ENCODE measurements at regions not wholly inside any gene's neighbourhood (a gene's known extent, or its start where the extent isn't known, plus 50 kb on each side); places are given as distances from the start of the nearest gene placed in this dataset.
"Not testable (repeated sequence)": the region's sequence is repeated elsewhere in the genome, so short reads cannot be mapped to it uniquely, and the experiment has no call there.

GRCh38 chr17:26936645-26937044 lies 357.3 kb upstream of the WSB1 start:
- DNase-seq = not testable (repeated sequence)

- DNase-seq = not testable (repeated sequence)
These were observed 356.1 kb upstream of the WSB1 start for GRCh38 chr17:26937750-26938322.

GRCh38 chr17:26939755-26940154 lies 354.2 kb upstream of the WSB1 start:
- not testable (repeated sequence) for DNase-seq

GRCh38 chr17:26940587-26940986 lies 353.3 kb upstream of the WSB1 start:
- DNase-seq = not testable (repeated sequence)

GRCh38 chr17:26962255-26963162 lies 331.4 kb upstream of the WSB1 start:
- no peak for DNase-seq

- no peak for DNase-seq
These were observed 330.8 kb upstream of the WSB1 start for GRCh38 chr17:26963163-26963503.

GRCh38 chr17:26965898-26966624 lies 327.9 kb upstream of the WSB1 start:
- not testable (repeated sequence) for DNase-seq

- not testable (repeated sequence) for DNase-seq
These were observed 327.2 kb upstream of the WSB1 start for GRCh38 chr17:26966625-26967179.

- DNase-seq = not testable (repeated sequence)
These were observed 312.0 kb upstream of the WSB1 start for GRCh38 chr17:26981845-26982425.

GRCh38 chr17:26982563-26982962 lies 311.4 kb upstream of the WSB1 start:
- DNase-seq = not testable (repeated sequence)

- DNase-seq = not testable (repeated sequence)
These were observed 306.1 kb upstream of the WSB1 start for GRCh38 chr17:26987851-26988250.

GRCh38 chr17:26994648-26995047 lies 299.3 kb upstream of the WSB1 start:
- not testable (repeated sequence) for DNase-seq

- not testable (repeated sequence) for DNase-seq
These were observed 297.6 kb upstream of the WSB1 start for GRCh38 chr17:26996146-26996916.

- DNase-seq = not testable (repeated sequence)
These were observed 286.0 kb upstream of the WSB1 start for GRCh38 chr17:27007734-27008531.

- no peak for DNase-seq
These were observed 284.8 kb upstream of the WSB1 start for GRCh38 chr17:27009087-27009486.

GRCh38 chr17:27010138-27010537 lies 283.8 kb upstream of the WSB1 start:
- not testable (repeated sequence) for DNase-seq

- not testable (repeated sequence) for DNase-seq
These were observed 263.4 kb upstream of the WSB1 start for GRCh38 chr17:27030552-27030951.

GRCh38 chr17:27038676-27039075 lies 255.2 kb upstream of the WSB1 start:
- DNase-seq = no peak

GRCh38 chr17:27045039-27045438 lies 248.9 kb upstream of the WSB1 start:
- DNase-seq = not testable (repeated sequence)

- no peak for DNase-seq
These were observed 244.7 kb upstream of the WSB1 start for GRCh38 chr17:27049104-27049784.
